Activated CD4-positive, alpha-beta T cell treated with anti-CD3 and anti-CD28 coated beads, Interleukin-2, amount 50 U/mL, for 4 hours (primary cell): ENCODE measurements at regions not wholly inside any gene's neighbourhood (a gene's known extent, or its start where the extent isn't known, plus 50 kb on each side); places are given as distances from the start of the nearest gene placed in this dataset.
"Not testable (repeated sequence)": the region's sequence is repeated elsewhere in the genome, so short reads cannot be mapped to it uniquely, and the experiment has no call there.

Experiments used
- DNase-seq, 2 experiments: peaks; one replicate each; pipeline ENCODE4 v3.0.0-alpha.2; 2020

DNA sequence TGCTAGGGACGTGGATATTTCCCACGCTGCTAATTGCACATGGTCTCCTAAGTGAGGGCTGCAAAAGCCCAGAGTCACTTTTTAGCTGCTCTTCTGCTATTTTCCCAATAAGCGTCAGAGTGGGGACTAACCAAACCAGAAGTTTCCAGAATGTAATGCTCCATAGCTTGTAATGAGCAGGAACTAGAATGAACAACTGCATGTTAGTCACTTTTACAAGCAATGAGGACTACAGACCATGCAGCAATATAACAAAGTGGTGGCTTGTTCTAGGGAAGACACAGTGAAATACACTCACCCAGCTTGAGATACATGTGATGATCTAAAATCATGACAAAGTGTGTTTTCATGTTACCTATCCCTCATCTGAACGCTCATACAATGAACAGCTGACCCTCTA lies 314.1 kb upstream of the SGK1 start:
- DNase-seq: no peak

DNA sequence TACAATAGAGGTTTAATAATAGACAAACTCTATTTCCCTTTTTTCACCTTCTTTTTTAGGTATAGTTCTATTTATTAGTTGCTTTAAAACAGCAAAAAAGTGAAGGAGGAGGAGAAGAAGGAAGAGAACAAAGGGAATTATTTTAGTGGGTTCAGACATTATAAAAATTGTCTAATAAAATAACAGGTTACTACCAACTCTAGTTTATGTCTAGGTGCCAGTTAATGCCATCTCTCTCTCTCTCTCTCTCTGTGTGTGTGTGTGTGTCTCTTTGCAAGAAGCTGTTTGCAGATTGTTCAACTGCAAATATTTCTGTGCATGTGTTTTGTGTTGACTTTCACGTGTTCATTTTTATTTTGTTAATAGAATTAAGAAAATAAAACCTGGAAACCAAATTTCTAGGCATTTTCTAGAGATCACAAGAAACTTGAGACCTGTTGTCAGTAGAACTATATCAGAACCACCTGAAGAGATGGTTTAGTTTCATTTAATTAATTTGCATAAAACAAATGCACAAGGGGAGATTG lies 313.5 kb upstream of the SGK1 start:
- no peak for DNase-seq

DNA sequence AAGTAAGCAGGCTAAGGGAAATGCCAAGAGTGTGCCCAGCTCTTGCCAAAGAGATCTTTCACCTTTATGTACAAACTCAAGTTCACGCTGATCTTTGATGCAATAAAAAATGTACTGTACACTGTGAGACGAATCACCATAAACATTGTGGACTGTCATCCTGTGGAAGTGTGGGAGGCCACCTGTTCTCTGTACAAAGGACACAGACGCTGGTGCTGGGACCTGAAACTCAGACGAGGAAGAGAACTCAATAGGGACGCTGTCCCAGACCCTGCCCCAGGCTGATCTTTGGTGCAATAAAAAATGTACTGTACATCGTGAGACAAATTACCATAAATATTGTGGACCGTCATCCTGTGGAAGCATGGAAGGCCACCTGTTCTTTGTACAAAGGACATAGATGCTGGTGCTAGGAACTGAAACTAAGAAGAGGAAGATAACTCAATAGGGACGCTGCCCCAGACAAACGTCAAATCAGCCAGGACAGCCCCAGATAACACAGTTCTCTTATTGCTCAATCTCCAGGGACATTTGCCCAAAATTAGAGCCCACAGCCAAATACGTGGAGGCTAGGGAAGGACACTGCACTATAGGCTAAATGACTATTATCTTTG lies 312.7 kb upstream of the SGK1 start:
- no peak for DNase-seq

DNA sequence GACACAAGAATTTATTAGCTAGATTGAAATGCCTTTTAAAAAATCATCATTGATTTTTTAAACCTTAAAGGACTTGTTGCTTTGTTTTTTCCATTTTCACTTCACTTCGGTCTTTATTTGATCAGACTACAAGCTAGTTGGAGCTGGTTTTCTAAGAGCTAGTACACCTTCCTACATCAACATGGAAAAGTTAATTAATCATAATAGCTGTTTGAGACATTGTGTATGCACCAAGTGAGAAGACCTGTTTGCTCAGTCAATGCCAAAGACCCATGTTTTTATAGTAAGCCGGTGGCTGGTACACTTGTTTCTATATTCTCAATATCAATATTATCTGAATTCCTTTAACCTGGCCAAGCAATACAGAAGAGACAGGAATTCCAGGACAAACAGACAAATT lies 310.2 kb upstream of the SGK1 start:
- DNase-seq: no peak

- DNase-seq: no peak
Observed at GRCh38 chr6:134627707-134628106, 309.8 kb upstream of the SGK1 start.

DNA sequence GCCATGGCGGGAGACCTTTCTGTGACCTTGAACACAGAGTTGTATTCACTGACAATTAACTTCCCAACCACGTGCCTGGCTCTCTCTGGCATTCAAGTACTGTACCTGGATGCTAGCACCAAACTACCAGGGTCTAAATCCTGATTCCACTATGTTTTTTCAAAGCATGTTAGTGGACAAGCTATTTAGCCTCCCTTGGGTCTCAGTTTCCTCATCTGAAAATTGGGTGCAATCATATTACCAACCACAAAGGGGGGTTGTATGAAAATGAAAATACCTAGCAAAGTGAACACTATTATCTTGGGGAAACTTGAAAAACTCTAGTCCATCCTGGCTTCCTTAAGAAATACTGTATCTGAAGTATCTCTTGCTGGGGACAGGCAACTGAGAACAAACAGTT lies 308.7 kb upstream of the SGK1 start:
- DNase-seq: no peak

DNA sequence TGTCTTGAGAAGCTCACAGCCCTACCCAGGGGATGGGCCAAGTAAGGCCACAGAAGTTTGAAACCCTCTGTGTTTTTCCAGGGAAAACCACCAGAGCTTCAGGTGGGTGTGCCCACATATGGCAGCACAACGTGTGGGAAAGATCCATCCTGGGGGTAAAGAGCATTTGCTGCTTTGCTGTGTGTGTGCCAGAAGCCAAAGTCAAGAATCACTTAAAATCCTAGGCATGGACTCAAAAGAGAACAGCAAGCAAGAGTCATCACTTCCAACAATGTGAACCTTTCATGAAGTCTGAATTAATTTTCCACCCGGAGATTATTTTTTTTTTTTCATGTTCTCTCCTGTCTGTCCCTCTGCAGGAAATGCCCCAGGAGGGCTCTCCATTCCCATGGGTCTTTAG lies 308.2 kb upstream of the SGK1 start:
- DNase-seq: no peak

DNA sequence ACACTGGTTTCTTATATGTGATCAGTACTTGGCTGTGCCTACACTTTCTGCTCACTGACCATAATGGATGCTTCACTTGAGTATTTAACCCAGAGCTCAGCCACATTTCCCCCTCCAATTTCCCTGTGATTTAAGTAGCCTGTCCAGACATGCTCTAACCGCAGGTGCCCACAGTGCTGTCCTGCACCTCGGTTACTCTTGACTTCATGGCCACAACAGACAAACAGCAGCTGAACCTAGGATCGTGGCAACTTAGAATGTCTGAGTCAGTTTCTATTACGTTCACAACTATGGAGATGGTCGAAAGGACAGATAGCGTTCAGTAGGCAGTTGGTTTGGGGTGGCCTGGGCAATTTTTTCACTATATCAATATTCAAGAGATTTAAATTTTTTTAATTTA lies 306.9 kb upstream of the SGK1 start:
- DNase-seq: no peak

DNA sequence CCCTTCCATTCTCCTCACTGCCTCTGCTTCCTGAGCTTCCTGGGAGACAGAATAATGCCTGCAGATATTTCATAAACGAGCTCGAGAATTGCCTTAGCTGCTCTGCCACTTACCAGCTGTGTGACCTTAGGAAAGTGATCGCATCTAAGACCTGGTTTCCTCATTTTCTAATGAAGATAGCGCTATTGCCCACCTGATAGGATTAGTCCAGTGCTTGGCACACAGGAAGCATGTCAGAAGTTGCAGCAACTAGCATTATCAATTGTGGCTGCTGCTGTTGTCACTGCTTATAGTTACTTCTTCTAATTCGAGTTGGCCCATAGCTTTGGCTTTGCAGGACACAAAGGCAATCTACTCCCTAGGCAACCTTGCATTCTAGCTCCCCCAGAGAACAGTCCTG lies 305.5 kb upstream of the SGK1 start:
- no peak for DNase-seq

GRCh38 chr6:134622382-134623173 lies 304.7 kb upstream of the SGK1 start:
- no peak for DNase-seq

- no peak for DNase-seq
Observed at GRCh38 chr6:134621858-134622257, 303.9 kb upstream of the SGK1 start.

- DNase-seq: no peak
Observed at GRCh38 chr6:134619789-134620188, 301.9 kb upstream of the SGK1 start.

GRCh38 chr6:134619077-134619476 lies 301.2 kb upstream of the SGK1 start:
- no peak for DNase-seq

GRCh38 chr6:134614606-134615485 lies 296.9 kb upstream of the SGK1 start:
- DNase-seq: no peak

DNA sequence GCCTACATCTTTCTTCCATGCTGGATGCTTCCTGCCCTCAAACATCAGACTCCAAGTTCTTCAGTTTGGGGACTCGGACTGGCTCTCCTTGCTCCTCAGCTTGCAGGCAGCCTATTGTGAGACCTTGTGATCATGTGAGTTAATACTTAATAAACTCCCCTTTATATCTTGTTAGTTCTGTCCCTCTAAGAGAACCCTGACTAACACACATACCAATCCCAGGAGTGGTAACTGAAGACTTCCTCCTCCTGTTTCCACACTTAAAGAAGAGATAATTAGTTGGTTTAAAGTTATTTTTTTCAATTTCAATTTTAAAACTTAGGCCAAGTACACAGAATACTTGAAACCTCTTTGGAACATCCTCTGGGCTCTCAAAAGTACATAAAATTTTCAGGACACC lies 294.2 kb upstream of the SGK1 start:
- not testable (repeated sequence) for DNase-seq

DNA sequence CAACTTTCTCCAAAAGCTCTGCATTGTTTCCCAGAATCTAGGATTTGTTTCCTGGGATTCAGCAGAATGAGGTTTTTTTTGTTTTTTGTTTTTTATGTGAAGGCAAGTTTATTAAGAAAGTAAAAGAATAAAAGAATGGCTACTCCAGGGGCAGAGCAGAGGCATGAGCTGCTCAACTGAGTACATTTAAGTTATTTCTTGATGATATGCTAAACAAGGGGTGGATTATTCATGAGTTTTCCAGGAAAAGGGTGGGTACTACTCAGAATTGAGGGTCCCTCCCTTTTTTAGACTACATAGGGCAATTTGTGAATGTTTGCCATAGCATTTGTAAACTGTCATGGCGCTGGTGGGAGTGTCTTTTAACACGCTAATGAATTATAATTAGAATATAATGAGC lies 292.5 kb upstream of the SGK1 start:
- no peak for DNase-seq

DNA sequence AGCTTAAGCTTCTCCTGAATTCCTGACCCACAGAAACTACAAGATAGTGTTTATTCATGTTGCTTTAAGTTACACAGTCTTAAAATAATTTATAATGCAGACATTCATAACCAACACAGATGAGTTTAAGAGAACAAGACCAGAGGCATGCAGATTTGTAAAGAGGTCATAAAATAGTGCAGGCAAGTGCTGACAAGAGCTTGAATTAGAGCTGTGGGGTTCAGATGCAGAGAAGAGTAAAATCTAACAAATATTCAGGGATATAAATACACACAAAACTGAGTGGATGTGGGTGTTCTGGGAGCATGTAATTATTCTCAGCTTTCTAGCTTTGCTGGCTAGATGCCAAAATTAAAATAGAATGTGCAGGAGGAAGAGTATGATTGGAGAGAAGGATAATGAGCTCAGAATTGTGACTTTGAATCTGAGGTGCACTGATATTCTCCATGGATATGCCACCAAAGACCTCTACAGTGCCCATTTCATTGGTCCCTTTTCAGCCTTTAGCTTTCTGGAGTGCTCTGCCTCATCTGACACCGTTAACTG lies 291.9 kb upstream of the SGK1 start:
- no peak for DNase-seq

DNA sequence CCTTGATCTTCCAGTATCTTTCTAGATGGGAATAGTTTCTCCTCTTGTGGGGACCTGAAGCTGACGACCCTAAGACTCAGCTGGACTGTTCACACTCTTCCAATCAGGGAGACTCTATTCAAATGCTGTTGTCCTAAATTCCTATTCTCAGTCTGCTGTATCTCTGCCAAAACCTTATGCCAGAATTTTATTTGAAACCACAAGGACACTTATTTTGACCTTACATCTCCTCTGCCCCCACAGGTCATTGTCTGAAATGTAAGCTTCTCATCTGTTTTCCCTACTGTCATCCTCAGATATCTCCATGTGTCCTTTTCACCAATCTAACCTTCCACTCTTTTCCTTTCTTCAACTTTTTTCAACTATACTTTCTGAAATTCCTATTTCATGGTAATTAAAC lies 289.5 kb upstream of the SGK1 start:
- DNase-seq: no peak

DNA sequence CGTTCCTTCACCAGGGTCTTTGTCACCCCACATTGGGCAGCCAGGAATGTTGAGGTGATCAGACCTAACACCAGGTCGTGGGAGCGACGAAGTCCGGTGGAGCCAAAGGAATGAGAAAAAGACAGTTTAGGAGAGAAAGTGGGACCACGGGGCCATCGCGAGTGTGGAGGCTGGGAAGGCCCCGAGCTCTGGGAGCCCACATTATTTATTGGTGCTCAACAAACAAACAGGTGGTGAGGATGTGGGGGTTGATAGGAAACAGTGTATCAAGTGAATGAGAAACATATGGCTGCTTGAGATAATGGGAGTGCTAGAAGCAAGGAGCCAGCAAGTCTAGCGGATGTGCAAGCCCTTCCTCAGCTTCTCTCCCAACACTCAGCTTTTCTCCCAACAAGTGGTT lies 287.1 kb upstream of the SGK1 start:
- no peak for DNase-seq

GRCh38 chr6:134604014-134604676 lies 286.2 kb upstream of the SGK1 start:
- no peak for DNase-seq

- no peak for DNase-seq
Observed at GRCh38 chr6:134603561-134603960, 285.6 kb upstream of the SGK1 start.

GRCh38 chr6:134602123-134602522 lies 284.2 kb upstream of the SGK1 start:
- no peak for DNase-seq

- no peak for DNase-seq
Observed at GRCh38 chr6:134600671-134601070, 282.8 kb upstream of the SGK1 start.
